IPS DF 19.7 (cell line): ENCODE measurements at regions not wholly inside any gene's neighbourhood (a gene's known extent, or its start where the extent isn't known, plus 50 kb on each side); places are given as distances from the start of the nearest gene placed in this dataset.

Experiments
- DNase-seq: peaks from one replicate; pipeline ENCODE4 v3.0.0-alpha.2; 2013; ENCODE audit warnings: low read depth, low spot score

GRCh38 chr6:95501032-95501904 is 76.1 kb upstream of the MANEA start:
- no peak for DNase-seq

DNA sequence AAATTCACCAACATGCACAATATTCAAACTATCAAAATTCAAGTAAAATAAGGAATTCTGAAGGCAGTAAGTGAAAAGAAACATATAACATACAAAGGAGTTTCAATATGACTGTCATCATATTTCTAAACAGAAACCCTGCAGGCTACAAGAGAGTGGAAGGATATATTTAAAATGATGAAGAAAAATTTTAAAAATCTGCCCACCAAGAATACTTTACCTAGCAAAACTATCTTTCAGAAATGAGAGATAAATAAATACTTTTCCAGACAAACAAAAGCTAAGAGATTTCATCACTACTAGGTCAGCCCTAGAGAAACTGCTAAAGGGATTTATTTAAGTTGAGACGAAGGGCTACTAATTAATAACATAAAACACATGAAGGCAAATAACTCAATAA is 73.8 kb upstream of the MANEA start:
- DNase-seq = no peak

DNA sequence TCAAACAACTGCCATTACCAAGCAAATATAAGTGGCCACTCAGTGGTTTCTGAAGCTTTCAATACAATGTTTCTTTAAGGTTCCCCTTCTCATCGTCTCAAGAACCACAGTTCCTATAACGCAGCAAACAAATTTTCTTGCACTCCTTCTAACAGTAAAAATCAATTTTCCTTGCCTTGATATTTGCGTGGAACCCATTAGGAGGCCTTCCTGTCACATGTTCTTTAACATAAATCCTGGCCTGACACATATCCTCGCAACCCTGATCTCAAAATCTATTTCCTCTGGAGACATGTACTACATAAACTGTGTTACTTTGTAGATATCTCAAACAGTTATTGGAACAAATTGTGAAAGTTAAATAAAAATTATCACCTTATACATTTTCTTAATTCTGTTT is 65.9 kb upstream of the MANEA start:
- DNase-seq = no peak

- DNase-seq = no peak
Observed at GRCh38 chr6:95515975-95516374, 61.4 kb upstream of the MANEA start.

DNA sequence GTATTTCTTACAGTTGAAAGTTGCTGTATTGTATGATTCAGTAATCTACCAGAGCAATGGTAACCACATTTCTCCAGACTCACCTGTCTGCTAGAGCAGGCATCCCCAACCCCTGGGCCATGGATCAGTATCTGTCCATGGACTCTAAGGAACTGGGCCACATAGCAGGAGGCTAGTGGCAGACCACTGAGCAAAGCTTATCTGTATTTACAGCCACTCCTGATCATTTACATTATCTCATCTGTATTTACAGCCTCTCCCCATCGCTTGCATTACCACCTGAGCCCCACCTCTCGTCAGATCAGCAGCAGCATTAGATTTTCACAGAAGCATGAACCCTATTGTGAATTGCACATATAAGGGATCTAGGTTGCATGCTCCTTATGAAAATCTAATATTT is 60.3 kb upstream of the MANEA start:
- no peak for DNase-seq

- DNase-seq = no peak
Observed at GRCh38 chr6:95517568-95517967, 59.8 kb upstream of the MANEA start.

DNA sequence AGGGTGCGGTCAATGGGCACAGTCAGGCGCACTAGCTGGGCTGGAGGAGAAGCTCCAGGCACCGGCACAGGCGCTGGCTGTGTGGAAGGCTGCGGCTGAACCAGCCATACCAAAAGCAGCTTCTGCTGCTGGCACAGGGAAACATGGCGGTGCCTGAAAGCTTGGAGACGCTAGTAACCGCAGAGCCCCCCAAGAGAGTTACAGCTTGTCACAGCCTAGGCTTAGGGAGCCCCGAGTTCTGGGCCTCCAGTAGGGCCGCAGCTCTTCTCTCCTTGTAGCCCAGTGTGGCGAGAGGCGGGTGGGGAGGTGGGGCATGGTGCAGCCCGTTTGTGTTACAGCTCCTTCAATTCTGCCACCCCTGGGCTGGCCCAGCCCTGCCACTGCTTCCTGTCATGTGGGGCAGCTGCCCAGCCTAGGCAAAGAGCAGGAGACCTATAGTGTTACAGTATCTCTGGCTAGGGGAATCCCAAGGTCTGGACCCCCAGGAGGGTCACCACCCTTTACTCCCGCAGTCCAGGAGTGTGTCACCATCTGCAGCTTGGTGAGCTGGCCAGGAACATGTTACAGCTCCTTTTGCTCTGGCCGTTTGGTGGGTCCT is 58.6 kb upstream of the MANEA start:
- DNase-seq = no peak

DNA sequence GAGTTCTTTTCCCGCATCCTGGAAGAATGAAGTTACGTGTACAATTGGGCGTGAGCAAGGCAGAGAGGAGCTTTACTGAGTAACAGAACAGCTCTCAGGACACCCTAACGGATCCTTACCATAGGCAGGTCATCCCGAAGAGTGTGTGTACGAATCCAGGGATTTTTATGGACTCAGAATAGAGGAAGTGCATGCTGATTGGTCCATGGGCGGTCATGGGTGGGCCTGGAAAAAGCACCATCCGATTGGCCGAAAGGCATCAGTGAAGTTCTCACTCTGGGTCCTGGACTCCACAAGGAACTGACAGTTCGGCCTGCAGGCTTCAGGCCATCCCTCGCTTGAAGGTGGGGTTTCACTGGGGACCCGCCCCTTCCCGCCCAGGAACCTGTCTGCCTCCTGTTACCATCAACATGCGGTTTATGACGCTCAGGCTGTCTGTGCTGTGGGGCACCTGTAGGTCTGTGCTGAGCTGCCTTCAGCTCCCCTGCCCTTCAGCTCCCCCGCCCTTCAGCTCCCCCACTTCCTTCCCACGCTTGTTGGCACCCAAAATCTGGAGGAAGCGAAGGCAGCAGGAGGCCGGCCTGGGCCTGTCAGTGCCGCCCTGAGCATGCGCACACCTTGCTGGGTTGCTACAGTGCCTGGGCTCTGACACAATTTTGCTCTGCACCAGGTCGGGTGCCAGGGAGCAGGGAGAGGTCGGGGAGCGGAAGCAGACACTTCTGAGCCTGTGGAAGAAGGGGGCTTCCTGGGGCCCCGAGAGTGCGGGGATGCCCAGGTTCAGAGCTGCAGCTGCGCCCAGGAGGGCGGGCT is 57.9 kb upstream of the MANEA start:
- no peak for DNase-seq

DNA sequence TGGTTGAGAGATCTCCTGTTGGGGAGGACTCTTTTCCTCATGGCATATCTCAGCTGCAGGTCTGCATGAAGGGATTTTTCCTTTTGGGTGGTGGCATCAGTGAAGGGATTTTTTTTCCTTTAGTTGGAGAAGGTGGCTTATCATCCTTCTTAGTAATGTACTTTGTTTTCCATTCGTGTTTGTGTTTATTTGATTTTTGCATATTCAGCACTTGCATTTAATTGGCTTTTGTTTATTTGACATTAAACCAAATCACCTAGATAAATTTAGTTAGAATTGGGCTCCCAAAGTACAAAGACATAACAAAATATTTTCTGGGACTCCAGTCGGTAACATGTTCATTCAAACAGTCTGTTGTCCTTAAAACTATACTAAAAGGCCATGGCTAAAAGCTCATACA is 56.2 kb upstream of the MANEA start:
- DNase-seq = no peak
